Neural cell (in vitro differentiated cells): ENCODE measurements at regions not wholly inside any gene's neighbourhood (a gene's known extent, or its start where the extent isn't known, plus 50 kb on each side); places are given as distances from the start of the nearest gene placed in this dataset.

Experiments
- H2AFZ ChIP-seq: fragments of 200-600, 300-800 bp; sonication (generic), shearing (Covaris generic); 2 replicates; pipeline ENCODE4 v1.6.0; 2014; ENCODE audit warnings: low read depth, mild to moderate bottlenecking, antibody characterized with exemption, low read length, moderate library complexity
- H3F3A ChIP-seq: fragments of 200-600 bp; shearing (Covaris generic); 2 replicates; pipeline ENCODE4 v1.6.1; 2016; ENCODE audit warnings: mild to moderate bottlenecking, moderate library complexity, mixed read lengths, antibody characterized with exemption, low read length; ENCODE audit not compliant: insufficient read depth, poor library complexity, severe bottlenecking
- H3K27ac ChIP-seq: fragments of 200-600, 300-800 bp; sonication (generic), shearing (Covaris generic); 2 replicates; pipeline ENCODE4 v1.5.1; 2014; ENCODE audit warnings: mild to moderate bottlenecking, low read length, moderate library complexity
- H3K27me3 ChIP-seq: fragments of 300-800, 200-600 bp; sonication (generic), shearing (Covaris generic); 2 replicates; pipeline ENCODE4 v1.6.0; 2014; ENCODE audit warnings: mild to moderate bottlenecking, low read depth, low read length, moderate library complexity; ENCODE audit not compliant: insufficient read depth
- H3K36me3 ChIP-seq: fragments of 300-800, 200-600 bp; sonication (generic), shearing (Covaris generic); 2 replicates; pipeline ENCODE4 v1.5.1; 2014; ENCODE audit warnings: mild to moderate bottlenecking, antibody characterized with exemption, low read length, moderate library complexity; ENCODE audit not compliant: insufficient read depth
- H3K4me2 ChIP-seq: fragments of 300-800, 200-600 bp; sonication (generic), shearing (Covaris generic); 2 replicates; pipeline ENCODE4 v1.6.0; 2014; ENCODE audit warnings: mild to moderate bottlenecking, low read length
- H3K4me3 ChIP-seq: fragments of 300-800, 200-600 bp; sonication (generic), shearing (Covaris generic); 2 replicates; pipeline ENCODE4 v1.5.1; 2014; ENCODE audit warnings: mild to moderate bottlenecking, low read length, moderate library complexity
- H3K79me2 ChIP-seq: fragments of 200-600 bp; shearing (Covaris generic); replicated peaks from 2 replicates; pipeline ENCODE4 v1.6.0; 2014; ENCODE audit warnings: mild to moderate bottlenecking, low read length, moderate library complexity; ENCODE audit not compliant: insufficient read depth
- H3K9ac ChIP-seq: fragments of 300-800, 200-600 bp; sonication (generic), shearing (Covaris generic); 2 replicates; pipeline ENCODE4 v1.6.1; 2016; ENCODE audit warnings: mild to moderate bottlenecking, low read length, mixed read lengths
- H3K9me2 ChIP-seq: fragments of 200-600 bp; shearing (Covaris generic); 2 replicates; pipeline ENCODE4 v1.6.1; 2016; ENCODE audit warnings: mild to moderate bottlenecking, low read length, mixed read lengths; ENCODE audit not compliant: insufficient read depth
- H3K9me3 ChIP-seq: fragments of 200-600, 300-800 bp; sonication (generic), shearing (Covaris generic); 2 replicates; pipeline ENCODE4 v1.6.1; 2016; ENCODE audit warnings: mild to moderate bottlenecking, mixed run types, low read length, moderate library complexity, mixed read lengths
- H4K20me1 ChIP-seq: fragments of 200-600 bp; shearing (Covaris generic); 2 replicates; pipeline ENCODE4 v1.6.1; 2016; ENCODE audit warnings: mild to moderate bottlenecking, mixed run types; ENCODE audit not compliant: insufficient read depth
- CTCF ChIP-seq: fragments of 450-650 bp; IDR thresholded peaks from 2 replicates; pipeline ENCODE4 v1.5.1; 2014; ENCODE audit warnings: antibody characterized with exemption, mild to moderate bottlenecking, moderate library complexity; ENCODE audit not compliant: poor library complexity, severe bottlenecking
- EP300 ChIP-seq: fragments of 450-650 bp; conservative IDR thresholded peaks from 2 replicates; pipeline ENCODE4 v1.6.1; 2014; ENCODE audit warnings: antibody characterized with exemption, mild to moderate bottlenecking, moderate library complexity; ENCODE audit not compliant: poor library complexity, severe bottlenecking
- EZH2 ChIP-seq: fragments of 200-600, 300-800 bp; shearing (Covaris generic), sonication (generic); IDR thresholded peaks from 2 replicates; pipeline ENCODE4 v1.6.1; 2014; ENCODE audit warnings: antibody characterized with exemption, low read length, borderline replicate concordance, mild to moderate bottlenecking; ENCODE audit not compliant: insufficient read depth, poor library complexity, severe bottlenecking
- MXI1 ChIP-seq: fragments of 450-650 bp; conservative IDR thresholded peaks from 2 replicates; pipeline ENCODE4 v1.6.1; 2014; ENCODE audit warnings: antibody characterized with exemption, mild to moderate bottlenecking; ENCODE audit not compliant: poor library complexity, severe bottlenecking
- POLR2AphosphoS5 ChIP-seq: IDR thresholded peaks from 2 replicates; pipeline ENCODE4 v1.6.1; 2012
- RAD21 ChIP-seq: fragments of 450-650 bp; conservative IDR thresholded peaks from 2 replicates; pipeline ENCODE4 v1.6.1; 2014; ENCODE audit warnings: antibody characterized with exemption, mild to moderate bottlenecking, moderate library complexity
- SMC3 ChIP-seq: fragments of 450-650 bp; conservative IDR thresholded peaks from 2 replicates; pipeline ENCODE4 v1.6.1; 2014; ENCODE audit warnings: antibody characterized with exemption, mild to moderate bottlenecking, moderate library complexity; ENCODE audit not compliant: poor library complexity
- TAF1 ChIP-seq: IDR thresholded peaks from 2 replicates; pipeline ENCODE4 v1.6.1; 2012; ENCODE audit warnings: low read depth
- TF ChIP-seq, protein P1 (sequence below): IDR thresholded peaks from 2 replicates; pipeline ENCODE4 v1.6.1; 2012; ENCODE audit warnings: borderline replicate concordance

DNA sequence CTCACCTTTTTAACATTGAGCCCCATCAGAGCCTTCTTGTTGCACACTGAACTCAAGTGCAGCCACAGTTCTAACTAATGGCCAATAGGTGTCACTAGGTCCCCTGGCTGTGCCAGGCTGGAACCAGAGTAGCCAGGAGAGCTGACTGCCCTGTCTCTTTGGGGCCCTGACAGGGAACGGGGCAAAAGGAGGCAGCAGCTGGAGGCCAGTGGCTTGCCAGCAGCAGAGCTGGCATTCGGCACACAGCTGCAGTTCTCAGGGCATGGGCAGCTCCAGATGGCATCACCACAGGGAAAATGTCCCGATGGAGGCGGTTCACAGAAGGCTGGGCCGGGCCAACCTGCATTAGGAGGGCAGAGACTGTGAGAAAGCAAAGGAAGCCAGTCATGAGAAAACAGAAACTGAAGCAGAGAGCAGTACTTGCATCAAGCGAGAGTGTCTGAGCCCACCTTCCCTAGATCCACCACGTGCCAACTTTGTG, 188.6 kb downstream of the FCRL5 start:
- no peaks in the 10 kb centered on the region for H3K27me3 ChIP-seq
- no peak overlapping the region for H2AFZ ChIP-seq
- H3K9me3 ChIP-seq, result no peaks in the 10 kb centered on the region
- H3K4me3 ChIP-seq, result no peak overlapping the region
- no peak for TF ChIP-seq TAF1
- no peak for TF ChIP-seq EZH2
- no peak overlapping the region for H3K4me2 ChIP-seq
- H3K9me2 ChIP-seq, result no peaks in the 10 kb centered on the region
- H4K20me1 ChIP-seq, result no peaks in the 10 kb centered on the region
- no peak overlapping the region for H3K9ac ChIP-seq
- no peaks in the 10 kb centered on the region for H3K36me3 ChIP-seq
- no peaks in the 10 kb centered on the region for H3K79me2 ChIP-seq
- H3K27ac ChIP-seq, result no peak overlapping the region
- H3F3A ChIP-seq, result no peaks in the 10 kb centered on the region

DNA sequence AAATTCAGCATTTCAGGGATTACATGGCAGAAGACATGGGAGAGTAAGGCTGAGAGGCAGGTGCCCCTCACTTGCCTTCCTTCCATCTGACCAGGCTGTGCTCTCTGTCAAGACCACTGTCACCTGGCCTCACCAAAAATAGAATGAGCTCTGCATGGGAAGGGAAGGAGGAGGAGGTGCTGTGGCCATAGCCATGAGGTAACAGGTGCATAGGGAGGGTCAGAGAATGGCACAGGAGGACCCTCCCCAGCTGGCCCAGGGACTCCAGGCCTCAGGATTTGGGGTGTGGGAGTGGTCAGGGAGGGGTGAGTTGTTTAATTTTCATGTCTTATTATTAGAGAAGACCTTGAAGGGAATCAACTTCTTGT, 192.3 kb downstream of the FCRL5 start:
- Histone ChIP-seq H3K4me2 (no peak overlapping the region), H3K36me3 (no peaks in the 10 kb centered on the region), H3F3A (no peaks in the 10 kb centered on the region), H3K79me2 (no peaks in the 10 kb centered on the region), H3K9me2 (no peaks in the 10 kb centered on the region), H3K9me3 (no peaks in the 10 kb centered on the region), H3K9ac (no peak overlapping the region), H4K20me1 (no peaks in the 10 kb centered on the region), H2AFZ (no peak overlapping the region), H3K4me3 (no peak overlapping the region), H3K27ac (no peak overlapping the region), H3K27me3 (no peaks in the 10 kb centered on the region)
- TF ChIP-seq POLR2AphosphoS5, result no peak
- TF ChIP-seq, protein P1, sequence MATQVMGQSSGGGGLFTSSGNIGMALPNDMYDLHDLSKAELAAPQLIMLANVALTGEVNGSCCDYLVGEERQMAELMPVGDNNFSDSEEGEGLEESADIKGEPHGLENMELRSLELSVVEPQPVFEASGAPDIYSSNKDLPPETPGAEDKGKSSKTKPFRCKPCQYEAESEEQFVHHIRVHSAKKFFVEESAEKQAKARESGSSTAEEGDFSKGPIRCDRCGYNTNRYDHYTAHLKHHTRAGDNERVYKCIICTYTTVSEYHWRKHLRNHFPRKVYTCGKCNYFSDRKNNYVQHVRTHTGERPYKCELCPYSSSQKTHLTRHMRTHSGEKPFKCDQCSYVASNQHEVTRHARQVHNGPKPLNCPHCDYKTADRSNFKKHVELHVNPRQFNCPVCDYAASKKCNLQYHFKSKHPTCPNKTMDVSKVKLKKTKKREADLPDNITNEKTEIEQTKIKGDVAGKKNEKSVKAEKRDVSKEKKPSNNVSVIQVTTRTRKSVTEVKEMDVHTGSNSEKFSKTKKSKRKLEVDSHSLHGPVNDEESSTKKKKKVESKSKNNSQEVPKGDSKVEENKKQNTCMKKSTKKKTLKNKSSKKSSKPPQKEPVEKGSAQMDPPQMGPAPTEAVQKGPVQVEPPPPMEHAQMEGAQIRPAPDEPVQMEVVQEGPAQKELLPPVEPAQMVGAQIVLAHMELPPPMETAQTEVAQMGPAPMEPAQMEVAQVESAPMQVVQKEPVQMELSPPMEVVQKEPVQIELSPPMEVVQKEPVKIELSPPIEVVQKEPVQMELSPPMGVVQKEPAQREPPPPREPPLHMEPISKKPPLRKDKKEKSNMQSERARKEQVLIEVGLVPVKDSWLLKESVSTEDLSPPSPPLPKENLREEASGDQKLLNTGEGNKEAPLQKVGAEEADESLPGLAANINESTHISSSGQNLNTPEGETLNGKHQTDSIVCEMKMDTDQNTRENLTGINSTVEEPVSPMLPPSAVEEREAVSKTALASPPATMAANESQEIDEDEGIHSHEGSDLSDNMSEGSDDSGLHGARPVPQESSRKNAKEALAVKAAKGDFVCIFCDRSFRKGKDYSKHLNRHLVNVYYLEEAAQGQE, result no peak
- TF ChIP-seq CTCF, result no peak
- TF ChIP-seq TAF1, result no peak
- no peak for TF ChIP-seq SMC3
- TF ChIP-seq EZH2, result no peak
- TF ChIP-seq EP300, result no peak
- no peak for TF ChIP-seq RAD21
- no peak for TF ChIP-seq MXI1
